H1 (cell line): ENCODE measurements at regions not wholly inside any gene's neighbourhood (a gene's known extent, or its start where the extent isn't known, plus 50 kb on each side); places are given as distances from the start of the nearest gene placed in this dataset.

Experiments
- TAF1 ChIP-seq: IDR thresholded peaks from 2 replicates; pipeline ENCODE4 v1.6.1; 2011; ENCODE audit warnings: mild to moderate bottlenecking, low read depth, low read length

DNA sequence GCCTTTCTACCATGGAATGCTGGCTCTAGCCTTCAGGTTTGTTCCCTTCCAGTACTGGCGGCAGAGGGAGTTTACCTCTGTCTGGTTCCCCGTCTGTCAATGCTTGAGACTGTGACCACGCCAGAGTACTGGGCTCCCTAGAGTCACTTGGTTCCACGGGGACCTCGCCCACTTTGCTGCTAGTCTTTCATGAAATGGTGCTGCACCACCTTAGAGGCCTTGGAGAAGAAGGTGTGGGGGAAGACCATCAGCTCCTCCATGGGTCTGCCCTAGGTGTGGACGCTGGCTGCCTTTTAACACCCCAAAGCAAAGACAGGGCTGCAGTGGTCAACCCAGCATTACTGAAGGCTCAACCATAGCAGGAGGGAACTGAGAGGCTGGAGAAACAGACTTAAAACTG, 55.3 kb upstream of the KSR1 start (continued):
- no peak for TF ChIP-seq TAF1
